ENCODE measurements at regions not wholly inside any gene's neighbourhood (a gene's known extent, or its start where the extent isn't known, plus 50 kb on each side); places are given as distances from the start of the nearest gene placed in this dataset.

DNA sequence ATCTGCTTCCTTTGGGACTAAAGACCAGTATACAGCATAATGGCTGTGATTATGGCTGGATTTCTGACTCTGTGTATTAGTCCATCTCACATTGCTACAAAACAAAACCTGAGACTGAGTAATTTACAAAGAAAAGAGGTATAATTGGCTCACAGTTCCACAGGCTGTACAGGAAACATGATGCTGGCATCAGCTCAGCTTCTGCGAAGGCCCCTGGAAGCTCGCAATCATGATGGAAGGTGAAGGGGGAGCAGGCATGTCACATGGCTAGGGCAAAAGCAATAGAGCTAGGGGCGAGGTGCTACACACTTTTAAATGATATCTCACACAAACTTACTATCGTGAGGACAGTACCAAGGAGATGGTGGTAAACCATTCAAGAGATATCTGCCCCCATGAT lies 68.0 kb upstream of the GADL1 start:
- Histone ChIP-seq H3F3A (replicated peaks; ENCODE audit: low read depth) (no peaks in the 10 kb centered on the region), H3K9me2 (ENCODE audit: insufficient read depth) (no peaks in the 10 kb centered on the region), H4K20me1 (replicated peaks; ENCODE audit: insufficient read depth) (no peaks in the 10 kb centered on the region), H3K4me3 (no peak overlapping the region), H3K79me2 (replicated peaks; ENCODE audit: insufficient read depth) (no peaks in the 10 kb centered on the region), H3K36me3 (ENCODE audit: insufficient read depth) (no peaks in the 10 kb centered on the region), H3K27ac (ENCODE audit: low read depth) (no peak overlapping the region), H2AFZ (no peak overlapping the region), H3K27me3 (ENCODE audit: insufficient read depth) (no peaks in the 10 kb centered on the region), H3K4me2 (no peak overlapping the region), H3K4me1 (ENCODE audit: insufficient read depth) (no peaks in the 10 kb centered on the region)
- no peaks in the 10 kb centered on the region for H3K36me3 Mint-ChIP-seq (ENCODE audit: low read depth)
- H3K4me3 Mint-ChIP-seq, result no peak overlapping the region
- H3K27me3 Mint-ChIP-seq (ENCODE audit: insufficient read depth, low read depth, poor library complexity), result peaks cover 3% of the 10 kb centered on the region
- H3K9me3 Mint-ChIP-seq, result peaks cover 13% of the 10 kb centered on the region; the same call in 2 of the 3 replicates
- ATAC-seq (no peak), DNase-seq (ENCODE audit: low spot score) (no peak)
- H3K27ac Mint-ChIP-seq, result no peak overlapping the region
- TF ChIP-seq, protein P1, sequence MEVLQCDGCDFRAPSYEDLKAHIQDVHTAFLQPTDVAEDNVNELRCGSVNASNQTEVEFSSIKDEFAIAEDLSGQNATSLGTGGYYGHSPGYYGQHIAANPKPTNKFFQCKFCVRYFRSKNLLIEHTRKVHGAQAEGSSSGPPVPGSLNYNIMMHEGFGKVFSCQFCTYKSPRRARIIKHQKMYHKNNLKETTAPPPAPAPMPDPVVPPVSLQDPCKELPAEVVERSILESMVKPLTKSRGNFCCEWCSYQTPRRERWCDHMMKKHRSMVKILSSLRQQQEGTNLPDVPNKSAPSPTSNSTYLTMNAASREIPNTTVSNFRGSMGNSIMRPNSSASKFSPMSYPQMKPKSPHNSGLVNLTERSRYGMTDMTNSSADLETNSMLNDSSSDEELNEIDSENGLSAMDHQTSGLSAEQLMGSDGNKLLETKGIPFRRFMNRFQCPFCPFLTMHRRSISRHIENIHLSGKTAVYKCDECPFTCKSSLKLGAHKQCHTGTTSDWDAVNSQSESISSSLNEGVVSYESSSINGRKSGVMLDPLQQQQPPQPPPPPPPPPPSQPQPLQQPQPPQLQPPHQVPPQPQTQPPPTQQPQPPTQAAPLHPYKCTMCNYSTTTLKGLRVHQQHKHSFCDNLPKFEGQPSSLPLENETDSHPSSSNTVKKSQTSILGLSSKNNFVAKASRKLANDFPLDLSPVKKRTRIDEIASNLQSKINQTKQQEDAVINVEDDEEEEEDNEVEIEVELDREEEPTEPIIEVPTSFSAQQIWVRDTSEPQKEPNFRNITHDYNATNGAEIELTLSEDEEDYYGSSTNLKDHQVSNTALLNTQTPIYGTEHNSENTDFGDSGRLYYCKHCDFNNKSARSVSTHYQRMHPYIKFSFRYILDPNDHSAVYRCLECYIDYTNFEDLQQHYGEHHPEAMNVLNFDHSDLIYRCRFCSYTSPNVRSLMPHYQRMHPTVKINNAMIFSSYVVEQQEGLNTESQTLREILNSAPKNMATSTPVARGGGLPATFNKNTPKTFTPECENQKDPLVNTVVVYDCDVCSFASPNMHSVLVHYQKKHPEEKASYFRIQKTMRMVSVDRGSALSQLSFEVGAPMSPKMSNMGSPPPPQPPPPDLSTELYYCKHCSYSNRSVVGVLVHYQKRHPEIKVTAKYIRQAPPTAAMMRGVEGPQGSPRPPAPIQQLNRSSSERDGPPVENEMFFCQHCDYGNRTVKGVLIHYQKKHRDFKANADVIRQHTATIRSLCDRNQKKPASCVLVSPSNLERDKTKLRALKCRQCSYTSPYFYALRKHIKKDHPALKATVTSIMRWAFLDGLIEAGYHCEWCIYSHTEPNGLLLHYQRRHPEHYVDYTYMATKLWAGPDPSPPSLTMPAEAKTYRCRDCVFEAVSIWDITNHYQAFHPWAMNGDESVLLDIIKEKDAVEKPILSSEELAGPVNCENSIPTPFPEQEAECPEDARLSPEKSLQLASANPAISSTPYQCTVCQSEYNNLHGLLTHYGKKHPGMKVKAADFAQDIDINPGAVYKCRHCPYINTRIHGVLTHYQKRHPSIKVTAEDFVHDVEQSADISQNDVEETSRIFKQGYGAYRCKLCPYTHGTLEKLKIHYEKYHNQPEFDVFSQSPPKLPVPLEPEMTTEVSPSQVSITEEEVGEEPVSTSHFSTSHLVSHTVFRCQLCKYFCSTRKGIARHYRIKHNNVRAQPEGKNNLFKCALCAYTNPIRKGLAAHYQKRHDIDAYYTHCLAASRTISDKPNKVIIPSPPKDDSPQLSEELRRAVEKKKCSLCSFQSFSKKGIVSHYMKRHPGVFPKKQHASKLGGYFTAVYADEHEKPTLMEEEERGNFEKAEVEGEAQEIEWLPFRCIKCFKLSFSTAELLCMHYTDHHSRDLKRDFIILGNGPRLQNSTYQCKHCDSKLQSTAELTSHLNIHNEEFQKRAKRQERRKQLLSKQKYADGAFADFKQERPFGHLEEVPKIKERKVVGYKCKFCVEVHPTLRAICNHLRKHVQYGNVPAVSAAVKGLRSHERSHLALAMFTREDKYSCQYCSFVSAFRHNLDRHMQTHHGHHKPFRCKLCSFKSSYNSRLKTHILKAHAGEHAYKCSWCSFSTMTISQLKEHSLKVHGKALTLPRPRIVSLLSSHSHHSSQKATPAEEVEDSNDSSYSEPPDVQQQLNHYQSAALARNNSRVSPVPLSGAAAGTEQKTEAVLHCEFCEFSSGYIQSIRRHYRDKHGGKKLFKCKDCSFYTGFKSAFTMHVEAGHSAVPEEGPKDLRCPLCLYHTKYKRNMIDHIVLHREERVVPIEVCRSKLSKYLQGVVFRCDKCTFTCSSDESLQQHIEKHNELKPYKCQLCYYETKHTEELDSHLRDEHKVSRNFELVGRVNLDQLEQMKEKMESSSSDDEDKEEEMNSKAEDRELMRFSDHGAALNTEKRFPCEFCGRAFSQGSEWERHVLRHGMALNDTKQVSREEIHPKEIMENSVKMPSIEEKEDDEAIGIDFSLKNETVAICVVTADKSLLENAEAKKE (CRISPR knock-in tag; IDR thresholded peaks at IDR 0.05), result no peak
- TF ChIP-seq EZH2 (IDR thresholded peaks at IDR 0.05; ENCODE audit: low read depth, unreplicated experiment) (no peak), JUNB (IDR thresholded peaks at IDR 0.05; ENCODE audit: unreplicated experiment) (no peak), NANOG (IDR thresholded peaks at IDR 0.05; ENCODE audit: borderline replicate concordance) (no peak)
- TF ChIP-seq, protein P2, sequence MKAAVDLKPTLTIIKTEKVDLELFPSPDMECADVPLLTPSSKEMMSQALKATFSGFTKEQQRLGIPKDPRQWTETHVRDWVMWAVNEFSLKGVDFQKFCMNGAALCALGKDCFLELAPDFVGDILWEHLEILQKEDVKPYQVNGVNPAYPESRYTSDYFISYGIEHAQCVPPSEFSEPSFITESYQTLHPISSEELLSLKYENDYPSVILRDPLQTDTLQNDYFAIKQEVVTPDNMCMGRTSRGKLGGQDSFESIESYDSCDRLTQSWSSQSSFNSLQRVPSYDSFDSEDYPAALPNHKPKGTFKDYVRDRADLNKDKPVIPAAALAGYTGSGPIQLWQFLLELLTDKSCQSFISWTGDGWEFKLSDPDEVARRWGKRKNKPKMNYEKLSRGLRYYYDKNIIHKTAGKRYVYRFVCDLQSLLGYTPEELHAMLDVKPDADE (IDR thresholded peaks at IDR 0.05), result no peak
- TF ChIP-seq, protein P3, sequence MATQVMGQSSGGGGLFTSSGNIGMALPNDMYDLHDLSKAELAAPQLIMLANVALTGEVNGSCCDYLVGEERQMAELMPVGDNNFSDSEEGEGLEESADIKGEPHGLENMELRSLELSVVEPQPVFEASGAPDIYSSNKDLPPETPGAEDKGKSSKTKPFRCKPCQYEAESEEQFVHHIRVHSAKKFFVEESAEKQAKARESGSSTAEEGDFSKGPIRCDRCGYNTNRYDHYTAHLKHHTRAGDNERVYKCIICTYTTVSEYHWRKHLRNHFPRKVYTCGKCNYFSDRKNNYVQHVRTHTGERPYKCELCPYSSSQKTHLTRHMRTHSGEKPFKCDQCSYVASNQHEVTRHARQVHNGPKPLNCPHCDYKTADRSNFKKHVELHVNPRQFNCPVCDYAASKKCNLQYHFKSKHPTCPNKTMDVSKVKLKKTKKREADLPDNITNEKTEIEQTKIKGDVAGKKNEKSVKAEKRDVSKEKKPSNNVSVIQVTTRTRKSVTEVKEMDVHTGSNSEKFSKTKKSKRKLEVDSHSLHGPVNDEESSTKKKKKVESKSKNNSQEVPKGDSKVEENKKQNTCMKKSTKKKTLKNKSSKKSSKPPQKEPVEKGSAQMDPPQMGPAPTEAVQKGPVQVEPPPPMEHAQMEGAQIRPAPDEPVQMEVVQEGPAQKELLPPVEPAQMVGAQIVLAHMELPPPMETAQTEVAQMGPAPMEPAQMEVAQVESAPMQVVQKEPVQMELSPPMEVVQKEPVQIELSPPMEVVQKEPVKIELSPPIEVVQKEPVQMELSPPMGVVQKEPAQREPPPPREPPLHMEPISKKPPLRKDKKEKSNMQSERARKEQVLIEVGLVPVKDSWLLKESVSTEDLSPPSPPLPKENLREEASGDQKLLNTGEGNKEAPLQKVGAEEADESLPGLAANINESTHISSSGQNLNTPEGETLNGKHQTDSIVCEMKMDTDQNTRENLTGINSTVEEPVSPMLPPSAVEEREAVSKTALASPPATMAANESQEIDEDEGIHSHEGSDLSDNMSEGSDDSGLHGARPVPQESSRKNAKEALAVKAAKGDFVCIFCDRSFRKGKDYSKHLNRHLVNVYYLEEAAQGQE (IDR thresholded peaks at IDR 0.05; ENCODE audit: unreplicated experiment), result no peak
- peaks cover 5% of the 10 kb centered on the region; the same call in 1 of the 3 replicates for H3K4me1 Mint-ChIP-seq
